HepG2 (cell line): ENCODE measurements at regions not wholly inside any gene's neighbourhood (a gene's known extent, or its start where the extent isn't known, plus 50 kb on each side); places are given as distances from the start of the nearest gene placed in this dataset.

Experiments used
- ATAC-seq: fragments of 200-7000 bp; cut with Tn5 transposase; 3 replicates; pipeline ENCODE4 v1.9.1; 2020; ENCODE audit warnings: mild to moderate bottlenecking, moderate library complexity
- BruUV-seq: library from RNA; stranded (reverse); fragments of 400-500 nt; replicated peaks from 2 replicates; lab custom pipeline; 2021; lab: Mats Ljungman, UMichigan
- CTCF ChIA-PET: fragments of 300-600 bp; formaldehyde crosslinking; extraction: SDS; loops from one replicate; lab custom pipeline; 2021; ENCODE audit warnings: low total read pairs, inconsistent platforms, low intra/inter-chr PET ratio; lab: Yijun Ruan, JAX
- POLR2A ChIA-PET: fragments of 350-600 bp; sonication (Branson Sonifier 250); formaldehyde crosslinking; loops from one replicate; lab custom pipeline; 2020; ENCODE audit warnings: antibody characterized with exemption, inconsistent platforms; lab: Yijun Ruan, JAX
- DNase-seq: peaks from one replicate; pipeline ENCODE4 v3.0.0-alpha.2; 2015; ENCODE audit warnings: low spot score
- FAIRE-seq: peaks from 3 replicates; lab custom pipeline; 2011; peaks lifted over from hg19 to GRCh38; lab: Jason Lieb, UNC
- H2AFZ ChIP-seq: one replicate; pipeline ENCODE4 v1.6.1; 2011; ENCODE audit warnings: low read length, inconsistent platforms
- H3K27ac ChIP-seq: fragments of 300-600 bp; 3 replicates; pipeline ENCODE4 v1.8.0; 2011; ENCODE audit warnings: mixed run types, mild to moderate bottlenecking, mixed read lengths, low read length, inconsistent platforms; ENCODE audit not compliant: insufficient read depth; ENCODE audit errors: extremely low read length
- H3K27me3 ChIP-seq, 2 experiments: fragments of 200-600 bp in 1 of 2; 2 replicates in 1 of 2; 3 replicates in 1 of 2; pipeline versions ENCODE4 v1.6.0 to v1.8.0; 2011; ENCODE audit warnings: low read length in 2 of 2, mild to moderate bottlenecking in 2 of 2, moderate library complexity in 2 of 2, inconsistent platforms in 1 of 2; ENCODE audit not compliant: insufficient read depth in 2 of 2, control insufficient read depth in 1 of 2
- H3K36me3 ChIP-seq, 2 experiments: fragments of 200-600 bp in 1 of 2; replicated peaks in 1 of 2; 2 replicates in 1 of 2; 3 replicates in 1 of 2; pipeline versions ENCODE4 v1.5.1 to v1.8.0; 2011; ENCODE audit warnings: low read length in 2 of 2, inconsistent platforms in 1 of 2; ENCODE audit not compliant: insufficient read depth in 2 of 2, control insufficient read depth in 1 of 2
- H3K4me1 ChIP-seq: 2 replicates; pipeline ENCODE4 v1.5.1; 2012; ENCODE audit warnings: low read length, inconsistent platforms; ENCODE audit not compliant: insufficient read depth
- H3K4me2 ChIP-seq: 2 replicates; pipeline ENCODE4 v1.6.0; 2011; ENCODE audit warnings: low read depth, low read length, inconsistent platforms
- H3K4me3 ChIP-seq, 3 experiments: fragments of 200-600 bp in 1 of 3; sonication (generic), shearing (Covaris generic) in 1 of 3; replicated peaks in 1 of 3; 2 replicates each; pipeline ENCODE4 v1.5.1; 2011 to 2016; ENCODE audit warnings: low read length in 3 of 3, inconsistent platforms in 2 of 3, low read depth in 2 of 3, mild to moderate bottlenecking in 2 of 3, control low read depth in 1 of 3, mixed read lengths in 1 of 3; ENCODE audit not compliant: insufficient read depth in 1 of 3
- H3K79me2 ChIP-seq: one replicate; pipeline ENCODE4 v1.6.1; 2011; ENCODE audit warnings: low read length, inconsistent platforms; ENCODE audit not compliant: insufficient read depth
- H3K9ac ChIP-seq: 2 replicates; pipeline ENCODE4 v1.6.0; 2011; ENCODE audit warnings: mild to moderate bottlenecking, low read depth, low read length, inconsistent platforms; ENCODE audit not compliant: insufficient read depth
- H3K9me3 ChIP-seq: 2 replicates; pipeline ENCODE4 v1.5.1; 2012; ENCODE audit warnings: mild to moderate bottlenecking, low read length
- H4K20me1 ChIP-seq: 2 replicates; pipeline ENCODE4 v1.6.0; 2011; ENCODE audit warnings: inconsistent platforms, mild to moderate bottlenecking, low read length, moderate library complexity; ENCODE audit not compliant: insufficient read depth
- ADNP ChIP-seq: sonication (generic); formaldehyde crosslinking; IDR thresholded peaks from 2 replicates; pipeline ENCODE4 v1.4.0; 2020; ENCODE audit warnings: missing genetic modification reagents
- AKAP8 ChIP-seq: sonication (generic); formaldehyde crosslinking; IDR thresholded peaks from 2 replicates; pipeline ENCODE4 v1.5.1; 2020; ENCODE audit warnings: mild to moderate bottlenecking, missing genetic modification reagents
- ATF1 ChIP-seq: IDR thresholded peaks from 2 replicates; pipeline ENCODE4 v1.6.1; 2016; ENCODE audit warnings: mild to moderate bottlenecking, control low read depth
- DNMT3B ChIP-seq: conservative IDR thresholded peaks from 2 replicates; pipeline ENCODE4 v1.6.1; 2016; ENCODE audit warnings: missing biosample characterization, control low read depth
- GFI1 ChIP-seq: sonication (generic); formaldehyde crosslinking; IDR thresholded peaks from 2 replicates; pipeline ENCODE4 v1.5.0; 2020; ENCODE audit warnings: missing genetic modification reagents, mild to moderate bottlenecking, borderline replicate concordance
- KLF11 ChIP-seq: IDR thresholded peaks from 2 replicates; pipeline ENCODE4 v1.6.1; 2016; ENCODE audit warnings: missing compliant biosample characterization
- MYNN ChIP-seq: sonication (generic); formaldehyde crosslinking; IDR thresholded peaks from 2 replicates; pipeline ENCODE4 v1.4.0; 2020; ENCODE audit warnings: mild to moderate bottlenecking, low read depth, missing genetic modification reagents
- NFIB ChIP-seq: sonication (generic); formaldehyde crosslinking; IDR thresholded peaks from 2 replicates; pipeline ENCODE4 v1.9.0; 2021; ENCODE audit warnings: missing genetic modification reagents, mild to moderate bottlenecking, borderline replicate concordance
- NFIC ChIP-seq: IDR thresholded peaks from 2 replicates; pipeline ENCODE4 v1.6.1; 2012; ENCODE audit warnings: mild to moderate bottlenecking, low read length, inconsistent platforms
- NFYC ChIP-seq: IDR thresholded peaks from 2 replicates; pipeline ENCODE4 v1.6.1; 2016; ENCODE audit warnings: missing genetic modification reagents, missing compliant biosample characterization
- ZIK1 ChIP-seq: sonication (generic); formaldehyde crosslinking; IDR thresholded peaks from 2 replicates; pipeline ENCODE4 v1.5.0; 2020; ENCODE audit warnings: mild to moderate bottlenecking, low read depth, missing genetic modification reagents, borderline replicate concordance
- ZNF343 ChIP-seq: sonication (generic); formaldehyde crosslinking; IDR thresholded peaks from 2 replicates; pipeline ENCODE4 v1.4.0; 2020; ENCODE audit warnings: mild to moderate bottlenecking, missing genetic modification reagents
- ZNF354B ChIP-seq: sonication (generic); formaldehyde crosslinking; IDR thresholded peaks from 2 replicates; pipeline ENCODE4 v1.8.0; 2022; ENCODE audit warnings: mild to moderate bottlenecking, missing genetic modification reagents
- ZNF431 ChIP-seq: sonication (generic); formaldehyde crosslinking; IDR thresholded peaks from 2 replicates; pipeline ENCODE4 v1.9.0; 2022; ENCODE audit warnings: missing genetic modification reagents, low read depth, mild to moderate bottlenecking, borderline replicate concordance
- WGBS: methylation state at CpG from one replicate; pipeline ENCODE4 v1.1.6; 2017; ENCODE audit warnings: low lambda C conversion rate; 5-methylcytosine and 5-hydroxymethylcytosine counted together
- in situ Hi-C: cut with HindIII; loops from 2 replicates; pipeline ENCODE4 v1.10.0; 2017; ENCODE audit warnings: low pct_unique_long_range_greater_than_20kb; ENCODE audit not compliant: extremely low pct_ligation_motif_present
- intact Hi-C: fragments of 100-400 bp; cut with micrococcal nuclease; formaldehyde crosslinking; loops from one replicate; pipeline ENCODE4 v1.10.0; 2022; ENCODE audit not compliant: unreplicated experiment
- TF ChIP-seq, protein P1 (sequence below): sonication (generic); formaldehyde crosslinking; IDR thresholded peaks from 2 replicates; pipeline ENCODE4 v1.4.0; 2020; ENCODE audit warnings: missing genetic modification reagents, borderline replicate concordance
- TF ChIP-seq, protein P2 (sequence below): sonication (generic); formaldehyde crosslinking; conservative IDR thresholded peaks from 2 replicates; pipeline ENCODE4 v1.5.0; 2020; ENCODE audit warnings: missing genetic modification reagents
- TF ChIP-seq, protein P3 (sequence below): sonication (generic); formaldehyde crosslinking; IDR thresholded peaks from 2 replicates; pipeline ENCODE4 v1.8.1; 2023; ENCODE audit warnings: mild to moderate bottlenecking, missing genetic modification reagents, borderline replicate concordance

DNA sequence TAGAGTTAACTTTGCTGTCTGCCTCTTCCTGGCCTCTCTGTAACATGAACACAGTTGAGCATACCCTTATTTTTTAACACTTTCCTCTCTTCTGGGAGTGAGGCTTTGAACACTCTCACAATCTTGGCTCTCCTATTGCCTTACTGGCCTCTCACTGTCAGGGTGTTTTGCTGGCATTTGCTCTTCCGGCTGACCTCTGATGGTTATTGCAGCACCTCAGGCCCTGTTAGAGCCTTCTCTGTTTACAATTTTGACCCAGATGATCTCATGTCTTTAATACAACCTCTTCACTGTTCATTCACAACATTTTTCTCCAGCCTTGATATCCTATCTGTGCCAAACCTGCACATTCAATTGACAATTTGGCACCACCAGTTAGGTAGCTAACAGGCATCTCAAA, 357.8 kb upstream of the USP15 start (continued):
- no peak for TF ChIP-seq ADNP

DNA sequence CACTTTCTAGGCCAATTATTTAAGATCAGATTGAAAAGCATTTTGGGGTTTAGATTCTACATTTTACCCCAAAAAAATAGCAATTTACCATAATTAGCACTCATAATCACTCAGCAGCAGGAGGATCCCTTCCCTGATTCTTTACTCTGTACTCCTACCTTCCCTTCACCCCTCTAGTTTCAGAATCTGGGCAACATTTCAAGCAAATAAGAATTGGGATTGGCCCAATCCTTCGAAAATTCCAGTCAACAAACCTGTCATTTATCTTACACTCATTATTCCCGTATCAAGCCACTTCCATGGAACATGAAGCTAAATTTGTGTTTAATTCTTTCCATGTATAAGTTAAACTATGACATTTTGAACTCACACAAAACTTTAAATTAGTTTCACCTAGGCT, 349.1 kb upstream of the USP15 start:
- ATAC-seq, result no peak
- intact Hi-C loops, result no loop called here
- in situ Hi-C loops, result no loop called here
- H3K27me3 ChIP-seq, result no peaks in the 10 kb centered on the region
- DNase-seq, result no peak
- no peaks in the 10 kb centered on the region for H3K36me3 ChIP-seq
- no peak overlapping the region for H3K4me3 ChIP-seq
- H3K9ac ChIP-seq, result no peak overlapping the region
- no peak overlapping the region for H2AFZ ChIP-seq
- ChIA-PET CTCF (no interaction called here), POLR2A (no interaction called here)
- no peaks in the 10 kb centered on the region for H3K79me2 ChIP-seq
- H3K9me3 ChIP-seq, result peaks cover 8% of the 10 kb centered on the region
- WGBS, result 1% methylated on average over 2 of the region's 2 CpGs
- no peak overlapping the region for H3K27ac ChIP-seq
- no TSS peak for BruUV-seq
- no peak for FAIRE-seq
- H3K4me1 ChIP-seq, result no peaks in the 10 kb centered on the region
- no peaks in the 10 kb centered on the region for H4K20me1 ChIP-seq
- H3K4me2 ChIP-seq, result no peak overlapping the region
- TF ChIP-seq ZIK1 (no peak), GFI1 (no peak), NFYC (CRISPR knock-in tag) (no peak), MYNN (CRISPR knock-in tag) (no peak), ATF1 (CRISPR knock-in tag) (no peak), ZNF343 (CRISPR knock-in tag) (no peak), ZNF431 (no peak), ZNF354B (CRISPR knock-in tag) (no peak), NFIC (no peak), DNMT3B (CRISPR knock-in tag) (no peak), AKAP8 (no peak), KLF11 (no peak), NFIB (CRISPR knock-in tag) (no peak)
- TF ChIP-seq, protein P1, sequence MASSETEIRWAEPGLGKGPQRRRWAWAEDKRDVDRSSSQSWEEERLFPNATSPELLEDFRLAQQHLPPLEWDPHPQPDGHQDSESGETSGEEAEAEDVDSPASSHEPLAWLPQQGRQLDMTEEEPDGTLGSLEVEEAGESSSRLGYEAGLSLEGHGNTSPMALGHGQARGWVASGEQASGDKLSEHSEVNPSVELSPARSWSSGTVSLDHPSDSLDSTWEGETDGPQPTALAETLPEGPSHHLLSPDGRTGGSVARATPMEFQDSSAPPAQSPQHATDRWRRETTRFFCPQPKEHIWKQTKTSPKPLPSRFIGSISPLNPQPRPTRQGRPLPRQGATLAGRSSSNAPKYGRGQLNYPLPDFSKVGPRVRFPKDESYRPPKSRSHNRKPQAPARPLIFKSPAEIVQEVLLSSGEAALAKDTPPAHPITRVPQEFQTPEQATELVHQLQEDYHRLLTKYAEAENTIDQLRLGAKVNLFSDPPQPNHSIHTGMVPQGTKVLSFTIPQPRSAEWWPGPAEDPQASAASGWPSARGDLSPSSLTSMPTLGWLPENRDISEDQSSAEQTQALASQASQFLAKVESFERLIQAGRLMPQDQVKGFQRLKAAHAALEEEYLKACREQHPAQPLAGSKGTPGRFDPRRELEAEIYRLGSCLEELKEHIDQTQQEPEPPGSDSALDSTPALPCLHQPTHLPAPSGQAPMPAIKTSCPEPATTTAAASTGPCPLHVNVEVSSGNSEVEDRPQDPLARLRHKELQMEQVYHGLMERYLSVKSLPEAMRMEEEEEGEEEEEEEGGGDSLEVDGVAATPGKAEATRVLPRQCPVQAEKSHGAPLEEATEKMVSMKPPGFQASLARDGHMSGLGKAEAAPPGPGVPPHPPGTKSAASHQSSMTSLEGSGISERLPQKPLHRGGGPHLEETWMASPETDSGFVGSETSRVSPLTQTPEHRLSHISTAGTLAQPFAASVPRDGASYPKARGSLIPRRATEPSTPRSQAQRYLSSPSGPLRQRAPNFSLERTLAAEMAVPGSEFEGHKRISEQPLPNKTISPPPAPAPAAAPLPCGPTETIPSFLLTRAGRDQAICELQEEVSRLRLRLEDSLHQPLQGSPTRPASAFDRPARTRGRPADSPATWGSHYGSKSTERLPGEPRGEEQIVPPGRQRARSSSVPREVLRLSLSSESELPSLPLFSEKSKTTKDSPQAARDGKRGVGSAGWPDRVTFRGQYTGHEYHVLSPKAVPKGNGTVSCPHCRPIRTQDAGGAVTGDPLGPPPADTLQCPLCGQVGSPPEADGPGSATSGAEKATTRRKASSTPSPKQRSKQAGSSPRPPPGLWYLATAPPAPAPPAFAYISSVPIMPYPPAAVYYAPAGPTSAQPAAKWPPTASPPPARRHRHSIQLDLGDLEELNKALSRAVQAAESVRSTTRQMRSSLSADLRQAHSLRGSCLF (CRISPR knock-in tag), result no peak
- TF ChIP-seq, protein P2, sequence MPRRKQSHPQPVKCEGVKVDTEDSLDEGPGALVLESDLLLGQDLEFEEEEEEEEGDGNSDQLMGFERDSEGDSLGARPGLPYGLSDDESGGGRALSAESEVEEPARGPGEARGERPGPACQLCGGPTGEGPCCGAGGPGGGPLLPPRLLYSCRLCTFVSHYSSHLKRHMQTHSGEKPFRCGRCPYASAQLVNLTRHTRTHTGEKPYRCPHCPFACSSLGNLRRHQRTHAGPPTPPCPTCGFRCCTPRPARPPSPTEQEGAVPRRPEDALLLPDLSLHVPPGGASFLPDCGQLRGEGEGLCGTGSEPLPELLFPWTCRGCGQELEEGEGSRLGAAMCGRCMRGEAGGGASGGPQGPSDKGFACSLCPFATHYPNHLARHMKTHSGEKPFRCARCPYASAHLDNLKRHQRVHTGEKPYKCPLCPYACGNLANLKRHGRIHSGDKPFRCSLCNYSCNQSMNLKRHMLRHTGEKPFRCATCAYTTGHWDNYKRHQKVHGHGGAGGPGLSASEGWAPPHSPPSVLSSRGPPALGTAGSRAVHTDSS (CRISPR knock-in tag), result no peak
- TF ChIP-seq, protein P3, sequence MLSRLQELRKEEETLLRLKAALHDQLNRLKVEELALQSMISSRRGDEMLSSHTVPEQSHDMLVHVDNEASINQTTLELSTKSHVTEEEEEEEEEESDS, result no peak
